ENCODE measurements at regions not wholly inside any gene's neighbourhood (a gene's known extent, or its start where the extent isn't known, plus 50 kb on each side); places are given as distances from the start of the nearest gene placed in this dataset.

DNA sequence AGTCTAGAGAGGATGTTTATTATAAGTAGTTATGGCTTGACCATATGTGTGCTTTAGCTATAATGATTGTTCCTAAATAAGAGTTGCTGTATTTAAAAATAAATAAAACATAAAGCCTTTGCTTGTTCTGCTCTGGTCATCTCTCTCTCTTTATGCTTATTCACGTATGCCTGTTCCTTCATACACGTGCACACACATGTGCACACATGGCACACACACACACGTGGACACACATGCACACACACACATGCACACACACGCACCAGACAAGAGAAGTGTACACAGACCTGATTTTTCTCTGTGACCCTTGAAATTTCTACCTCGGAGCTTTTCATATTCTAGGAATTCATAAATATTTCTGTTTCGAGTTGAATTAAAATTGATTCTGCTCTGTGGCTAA, 658.2 kb upstream of the SALL3 start:
- TF ChIP-seq ZNF274 (IDR thresholded peaks at IDR 0.05; ENCODE audit: low read depth, low read length) (no peak), YY1 (IDR thresholded peaks at IDR 0.05; ENCODE audit: insufficient read depth, insufficient read length) (no peak)
